Osteocyte (in vitro differentiated cells): ENCODE measurements at regions not wholly inside any gene's neighbourhood (a gene's known extent, or its start where the extent isn't known, plus 50 kb on each side); places are given as distances from the start of the nearest gene placed in this dataset.
"Not testable (repeated sequence)": the region's sequence is repeated elsewhere in the genome, so short reads cannot be mapped to it uniquely, and the experiment has no call there.

ENCODE experiments used
- DNase-seq: peaks from one replicate; pipeline ENCODE4 v3.0.0; 2021; ENCODE audit warnings: mixed read lengths; ENCODE audit not compliant: unreplicated experiment; ENCODE audit errors: extremely low spot score
- H3K27ac Mint-ChIP-seq: one replicate; pipeline ENCODE4 v1.8.0; 2021; ENCODE audit warnings: mild to moderate bottlenecking, mixed read lengths; ENCODE audit not compliant: unreplicated experiment
- H3K27me3 Mint-ChIP-seq: one replicate; pipeline ENCODE4 v1.8.0; 2021; ENCODE audit warnings: mixed read lengths; ENCODE audit not compliant: unreplicated experiment
- H3K36me3 Mint-ChIP-seq: one replicate; pipeline ENCODE4 v1.8.0; 2021; ENCODE audit warnings: mixed read lengths; ENCODE audit not compliant: unreplicated experiment
- H3K4me1 Mint-ChIP-seq: one replicate; pipeline ENCODE4 v1.8.0; 2021; ENCODE audit warnings: mixed read lengths; ENCODE audit not compliant: unreplicated experiment
- H3K4me3 Mint-ChIP-seq: one replicate; pipeline ENCODE4 v1.8.0; 2021; ENCODE audit warnings: mild to moderate bottlenecking, moderate library complexity, mixed read lengths; ENCODE audit not compliant: unreplicated experiment
- H3K9me3 Mint-ChIP-seq: one replicate; pipeline ENCODE4 v1.8.0; 2021; ENCODE audit warnings: mixed read lengths; ENCODE audit not compliant: unreplicated experiment
- TF ChIP-seq, protein P1 (sequence below): fragments of 200-600 bp; sonication (generic); IDR thresholded peaks from 2 replicates; pipeline ENCODE4 v1.5.0; 2021; ENCODE audit warnings: antibody characterized with exemption, mild to moderate bottlenecking, moderate library complexity

DNA sequence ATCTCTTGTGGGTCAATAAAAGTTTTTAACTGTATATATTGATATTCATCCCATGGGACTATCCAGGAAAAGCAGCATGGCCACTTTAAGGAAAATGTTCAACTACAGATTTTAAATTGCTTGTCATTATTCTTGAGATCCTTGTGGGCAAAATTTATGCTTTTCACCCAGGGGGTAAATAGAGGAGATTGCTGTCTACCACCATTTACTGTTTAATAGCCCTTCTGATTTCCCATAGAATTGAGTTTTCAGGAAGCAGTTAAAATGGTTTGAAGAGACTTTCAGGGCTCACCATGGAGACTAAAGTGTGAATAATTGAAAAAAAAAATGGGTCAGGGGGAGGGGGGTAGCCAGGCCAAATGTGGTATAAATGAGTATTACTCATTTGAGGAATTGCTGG is 901.1 kb upstream of the POT1 start:
- Mint-ChIP-seq H3K9me3 (peaks cover 17% of the 10 kb centered on the region), H3K36me3 (no peaks in the 10 kb centered on the region), H3K4me3 (no peak overlapping the region), H3K27me3 (no peaks in the 10 kb centered on the region), H3K27ac (no peak overlapping the region), H3K4me1 (peaks cover 4% of the 10 kb centered on the region)
- TF ChIP-seq, protein P1, sequence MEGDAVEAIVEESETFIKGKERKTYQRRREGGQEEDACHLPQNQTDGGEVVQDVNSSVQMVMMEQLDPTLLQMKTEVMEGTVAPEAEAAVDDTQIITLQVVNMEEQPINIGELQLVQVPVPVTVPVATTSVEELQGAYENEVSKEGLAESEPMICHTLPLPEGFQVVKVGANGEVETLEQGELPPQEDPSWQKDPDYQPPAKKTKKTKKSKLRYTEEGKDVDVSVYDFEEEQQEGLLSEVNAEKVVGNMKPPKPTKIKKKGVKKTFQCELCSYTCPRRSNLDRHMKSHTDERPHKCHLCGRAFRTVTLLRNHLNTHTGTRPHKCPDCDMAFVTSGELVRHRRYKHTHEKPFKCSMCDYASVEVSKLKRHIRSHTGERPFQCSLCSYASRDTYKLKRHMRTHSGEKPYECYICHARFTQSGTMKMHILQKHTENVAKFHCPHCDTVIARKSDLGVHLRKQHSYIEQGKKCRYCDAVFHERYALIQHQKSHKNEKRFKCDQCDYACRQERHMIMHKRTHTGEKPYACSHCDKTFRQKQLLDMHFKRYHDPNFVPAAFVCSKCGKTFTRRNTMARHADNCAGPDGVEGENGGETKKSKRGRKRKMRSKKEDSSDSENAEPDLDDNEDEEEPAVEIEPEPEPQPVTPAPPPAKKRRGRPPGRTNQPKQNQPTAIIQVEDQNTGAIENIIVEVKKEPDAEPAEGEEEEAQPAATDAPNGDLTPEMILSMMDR, result no peak
- DNase-seq, result no peak

DNA sequence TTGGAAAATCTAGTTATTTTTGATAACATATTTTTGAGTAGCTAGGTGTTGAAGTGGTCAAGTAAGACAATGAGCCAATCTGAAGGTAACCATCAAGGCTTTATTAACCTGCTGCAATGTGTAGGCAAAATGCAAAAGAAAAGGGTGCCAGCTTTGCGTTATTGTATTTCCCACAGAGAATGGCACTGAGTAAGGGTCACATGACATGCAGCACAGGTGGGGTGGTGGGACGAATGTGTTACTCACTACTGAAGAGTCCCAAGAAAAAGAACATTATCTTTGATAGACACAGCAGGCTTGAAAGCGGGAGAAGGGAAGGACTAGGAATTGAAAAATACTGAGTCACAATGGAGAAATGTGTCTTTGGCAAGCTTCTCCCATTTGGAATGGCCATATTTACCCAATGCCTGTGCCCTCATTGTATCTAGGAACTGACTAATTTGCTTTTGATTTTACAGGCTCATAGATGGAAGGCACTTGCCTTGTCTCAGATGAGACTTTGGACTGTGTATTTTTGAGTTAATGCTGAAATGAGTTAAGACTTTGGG is 898.6 kb upstream of the POT1 start:
- Mint-ChIP-seq H3K27ac (no peak overlapping the region), H3K9me3 (peaks cover 14% of the 10 kb centered on the region), H3K27me3 (no peaks in the 10 kb centered on the region), H3K4me1 (peaks cover 7% of the 10 kb centered on the region), H3K4me3 (no peak overlapping the region), H3K36me3 (no peaks in the 10 kb centered on the region)
- DNase-seq, result no peak
- TF ChIP-seq, protein P1, result no peak

DNA sequence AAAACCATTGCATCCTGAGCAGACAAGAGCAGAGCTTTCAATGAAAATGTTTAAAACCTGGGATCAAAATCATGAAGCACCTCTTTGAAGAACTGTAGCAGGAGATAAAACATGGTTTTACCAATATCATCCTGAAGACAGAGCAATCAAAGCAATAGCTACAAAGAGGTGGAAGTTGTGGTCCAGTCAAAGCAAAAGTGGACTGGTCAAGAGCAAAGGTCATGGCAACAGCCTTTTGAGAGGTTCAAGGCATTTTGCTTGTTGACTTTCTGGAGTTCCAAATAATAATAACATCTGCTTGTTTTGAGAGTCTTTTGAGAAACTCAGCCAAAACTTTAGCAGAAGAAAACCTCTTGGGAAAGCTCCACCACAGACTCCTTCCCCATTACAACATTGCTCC is 893.9 kb upstream of the POT1 start:
- no peak overlapping the region for H3K4me3 Mint-ChIP-seq
- H3K9me3 Mint-ChIP-seq, result peaks cover 6% of the 10 kb centered on the region
- no peaks in the 10 kb centered on the region for H3K36me3 Mint-ChIP-seq
- H3K4me1 Mint-ChIP-seq, result peaks cover 11% of the 10 kb centered on the region
- no peak overlapping the region for H3K27ac Mint-ChIP-seq
- TF ChIP-seq, protein P1, result no peak
- no peaks in the 10 kb centered on the region for H3K27me3 Mint-ChIP-seq
- DNase-seq, result no peak

DNA sequence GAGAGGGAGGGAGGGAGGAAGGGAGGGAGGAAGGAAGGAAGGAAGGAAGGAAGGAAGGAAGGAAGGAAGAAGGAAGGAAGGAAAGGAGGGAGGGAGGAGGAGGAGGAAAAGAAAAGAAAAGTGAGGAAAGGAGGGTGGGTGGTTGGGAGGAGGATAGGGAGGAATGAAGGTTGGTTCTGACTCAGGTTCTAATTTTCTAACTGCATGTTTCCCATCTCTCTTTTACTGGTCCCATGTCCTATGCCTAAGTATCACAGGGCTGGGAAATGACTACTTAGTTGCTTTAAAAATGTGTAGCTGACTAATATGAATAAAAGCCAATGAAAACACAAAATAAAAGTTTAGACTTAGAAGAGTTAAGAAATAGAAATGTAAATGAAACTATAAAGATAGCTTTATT is 890.9 kb upstream of the POT1 start:
- H3K27ac Mint-ChIP-seq, result no peak overlapping the region
- H3K4me3 Mint-ChIP-seq, result no peak overlapping the region
- DNase-seq, result no peak
- TF ChIP-seq, protein P1, result no peak
- H3K9me3 Mint-ChIP-seq, result no peaks in the 10 kb centered on the region
- H3K36me3 Mint-ChIP-seq, result no peaks in the 10 kb centered on the region
- no peaks in the 10 kb centered on the region for H3K27me3 Mint-ChIP-seq
- H3K4me1 Mint-ChIP-seq, result peaks cover 8% of the 10 kb centered on the region

DNA sequence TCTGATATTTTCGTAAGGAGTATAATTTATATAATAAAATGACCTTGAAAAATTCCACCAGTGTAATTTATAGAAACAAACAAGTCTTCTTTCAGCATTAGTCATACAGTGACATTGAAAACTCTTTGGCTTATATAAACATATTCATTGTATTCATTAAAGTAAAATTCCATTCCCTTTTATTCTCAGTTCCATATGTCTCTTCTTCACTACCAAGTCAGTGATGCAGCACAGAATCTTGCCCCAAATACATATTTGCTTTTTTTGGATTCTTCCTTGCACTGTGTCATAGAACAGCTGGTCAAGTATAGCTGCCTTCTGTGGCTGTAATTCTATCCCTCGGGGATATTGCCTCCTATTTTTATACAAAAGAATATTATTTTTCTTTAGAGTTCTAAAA is 884.5 kb upstream of the POT1 start:
- H3K4me3 Mint-ChIP-seq, result no peak overlapping the region
- no peaks in the 10 kb centered on the region for H3K27me3 Mint-ChIP-seq
- H3K4me1 Mint-ChIP-seq, result peaks cover 23% of the 10 kb centered on the region
- peak overlapping the region; percentile 24 for H3K27ac Mint-ChIP-seq
- H3K9me3 Mint-ChIP-seq, result no peaks in the 10 kb centered on the region
- TF ChIP-seq, protein P1, result no peak
- H3K36me3 Mint-ChIP-seq, result no peaks in the 10 kb centered on the region
- no peak for DNase-seq

DNA sequence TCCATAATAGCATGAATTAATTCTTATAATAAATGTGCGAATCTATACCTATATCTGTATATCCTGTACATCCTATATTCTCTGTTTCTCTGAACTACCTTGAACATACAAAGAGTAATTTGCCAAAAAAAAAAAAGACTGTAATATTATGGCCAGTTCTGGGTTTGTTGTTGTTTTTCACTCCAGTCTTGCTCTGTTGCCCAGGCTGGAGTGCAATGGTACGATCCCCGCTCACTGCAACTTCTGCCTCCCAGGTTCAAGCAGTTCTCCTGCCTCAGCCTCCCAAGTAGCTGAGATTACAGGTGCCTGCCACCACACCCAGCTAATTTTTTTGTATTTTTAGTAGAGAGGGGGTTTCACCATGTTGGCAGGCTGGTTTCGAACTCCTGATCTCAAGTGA is 876.9 kb upstream of the POT1 start:
- H3K9me3 Mint-ChIP-seq, H3K4me3 Mint-ChIP-seq, H3K36me3 Mint-ChIP-seq, H3K27ac Mint-ChIP-seq, H3K4me1 Mint-ChIP-seq, H3K27me3 Mint-ChIP-seq, DNase-seq: not testable (repeated sequence)
